ENCODE measurements at regions not wholly inside any gene's neighbourhood (a gene's known extent, or its start where the extent isn't known, plus 50 kb on each side); places are given as distances from the start of the nearest gene placed in this dataset.

- Mint-ChIP-seq H3K36me3 (ENCODE audit: low read depth) (no peaks in the 10 kb centered on the region), H3K27me3 (peaks cover 6% of the 10 kb centered on the region), H3K4me1 (no peaks in the 10 kb centered on the region), H3K9me3 (no peaks in the 10 kb centered on the region), H3K27ac (no peak overlapping the region), H3K4me3 (no peak overlapping the region)
- no peak for ATAC-seq (replicated peaks)
These were observed 251.9 kb downstream of the EIPR1 start for GRCh38 chr2:3125761-3126130.

GRCh38 chr2:3125001-3125760 lies 252.4 kb downstream of the EIPR1 start:
- no peak overlapping the region for H3K27ac Mint-ChIP-seq
- H3K9me3 Mint-ChIP-seq, result no peaks in the 10 kb centered on the region
- no peaks in the 10 kb centered on the region for H3K4me1 Mint-ChIP-seq
- ATAC-seq (replicated peaks), result no peak
- H3K4me3 Mint-ChIP-seq, result no peak overlapping the region
- no peaks in the 10 kb centered on the region for H3K27me3 Mint-ChIP-seq
- H3K36me3 Mint-ChIP-seq (ENCODE audit: low read depth), result no peaks in the 10 kb centered on the region

GRCh38 chr2:3122525-3122924 lies 255.1 kb downstream of the EIPR1 start:
- no peak for ATAC-seq (replicated peaks)
- Mint-ChIP-seq H3K36me3 (ENCODE audit: low read depth) (no peaks in the 10 kb centered on the region), H3K9me3 (no peaks in the 10 kb centered on the region), H3K27ac (no peak overlapping the region), H3K27me3 (no peaks in the 10 kb centered on the region), H3K4me1 (no peaks in the 10 kb centered on the region), H3K4me3 (no peak overlapping the region)

- H3K27me3 Mint-ChIP-seq, result no peaks in the 10 kb centered on the region
- H3K4me3 Mint-ChIP-seq, result no peak overlapping the region
- no peak for ATAC-seq (replicated peaks)
- H3K27ac Mint-ChIP-seq, result no peak overlapping the region
- no peaks in the 10 kb centered on the region for H3K36me3 Mint-ChIP-seq (ENCODE audit: low read depth)
- H3K4me1 Mint-ChIP-seq, result no peaks in the 10 kb centered on the region
- no peaks in the 10 kb centered on the region for H3K9me3 Mint-ChIP-seq
These were observed 256.0 kb downstream of the EIPR1 start for GRCh38 chr2:3121601-3122000.

GRCh38 chr2:3117650-3118216 lies 259.9 kb downstream of the EIPR1 start:
- Mint-ChIP-seq H3K4me1 (no peaks in the 10 kb centered on the region), H3K4me3 (no peak overlapping the region)
- no peak for ATAC-seq (replicated peaks)

GRCh38 chr2:3116371-3116770 lies 261.2 kb downstream of the EIPR1 start:
- Mint-ChIP-seq H3K4me1 (no peaks in the 10 kb centered on the region), H3K27ac (no peak overlapping the region), H3K36me3 (ENCODE audit: low read depth) (no peaks in the 10 kb centered on the region), H3K4me3 (no peak overlapping the region), H3K9me3 (no peaks in the 10 kb centered on the region), H3K27me3 (no peaks in the 10 kb centered on the region)
- ATAC-seq (replicated peaks), result no peak

More at GRCh38 chr2:3117650-3118216, 259.9 kb downstream of the EIPR1 start:
- no peaks in the 10 kb centered on the region for H3K36me3 Mint-ChIP-seq (ENCODE audit: low read depth)
- no peaks in the 10 kb centered on the region for H3K27me3 Mint-ChIP-seq
- no peak overlapping the region for H3K27ac Mint-ChIP-seq
- no peaks in the 10 kb centered on the region for H3K9me3 Mint-ChIP-seq

GRCh38 chr2:3115301-3116042 lies 262.1 kb downstream of the EIPR1 start:
- Mint-ChIP-seq H3K36me3 (ENCODE audit: low read depth) (no peaks in the 10 kb centered on the region), H3K27me3 (no peaks in the 10 kb centered on the region), H3K9me3 (no peaks in the 10 kb centered on the region), H3K4me3 (no peak overlapping the region), H3K27ac (no peak overlapping the region), H3K4me1 (no peaks in the 10 kb centered on the region)
- no peak for ATAC-seq (replicated peaks)

- H3K27ac Mint-ChIP-seq, result no peak overlapping the region
- H3K9me3 Mint-ChIP-seq, result no peaks in the 10 kb centered on the region
These were observed 263.0 kb downstream of the EIPR1 start for GRCh38 chr2:3114406-3115185.

GRCh38 chr2:3113769-3114168 lies 263.8 kb downstream of the EIPR1 start:
- no peaks in the 10 kb centered on the region for H3K36me3 Mint-ChIP-seq (ENCODE audit: low read depth)
- H3K4me3 Mint-ChIP-seq, result no peak overlapping the region
- no peaks in the 10 kb centered on the region for H3K4me1 Mint-ChIP-seq
- ATAC-seq (replicated peaks), result no peak
- no peak overlapping the region for H3K27ac Mint-ChIP-seq
- H3K9me3 Mint-ChIP-seq, result no peaks in the 10 kb centered on the region
- no peaks in the 10 kb centered on the region for H3K27me3 Mint-ChIP-seq

More at GRCh38 chr2:3114406-3115185, 263.0 kb downstream of the EIPR1 start:
- Mint-ChIP-seq H3K27me3 (no peaks in the 10 kb centered on the region), H3K36me3 (ENCODE audit: low read depth) (no peaks in the 10 kb centered on the region), H3K4me1 (no peaks in the 10 kb centered on the region), H3K4me3 (no peak overlapping the region)
- no peak for ATAC-seq (replicated peaks)

GRCh38 chr2:3113122-3113521 lies 264.5 kb downstream of the EIPR1 start:
- Mint-ChIP-seq H3K4me3 (no peak overlapping the region), H3K9me3 (no peaks in the 10 kb centered on the region), H3K27me3 (no peaks in the 10 kb centered on the region), H3K4me1 (no peaks in the 10 kb centered on the region), H3K36me3 (ENCODE audit: low read depth) (no peaks in the 10 kb centered on the region), H3K27ac (no peak overlapping the region)
- no peak for ATAC-seq (replicated peaks)

GRCh38 chr2:3112553-3112952 lies 265.1 kb downstream of the EIPR1 start:
- Mint-ChIP-seq H3K9me3 (no peaks in the 10 kb centered on the region), H3K4me1 (no peaks in the 10 kb centered on the region), H3K36me3 (ENCODE audit: low read depth) (no peaks in the 10 kb centered on the region), H3K4me3 (no peak overlapping the region), H3K27ac (no peak overlapping the region), H3K27me3 (no peaks in the 10 kb centered on the region)
- no peak for ATAC-seq (replicated peaks)

GRCh38 chr2:3112131-3112530 lies 265.5 kb downstream of the EIPR1 start:
- Mint-ChIP-seq H3K36me3 (ENCODE audit: low read depth) (no peaks in the 10 kb centered on the region), H3K9me3 (no peaks in the 10 kb centered on the region), H3K4me1 (no peaks in the 10 kb centered on the region), H3K27ac (no peak overlapping the region), H3K4me3 (no peak overlapping the region), H3K27me3 (no peaks in the 10 kb centered on the region)
- ATAC-seq (replicated peaks), result no peak

GRCh38 chr2:3110994-3111666 lies 266.5 kb downstream of the EIPR1 start:
- no peaks in the 10 kb centered on the region for H3K4me1 Mint-ChIP-seq
- no peak for ATAC-seq (replicated peaks)
- no peak overlapping the region for H3K27ac Mint-ChIP-seq
- H3K4me3 Mint-ChIP-seq, result no peak overlapping the region
- no peaks in the 10 kb centered on the region for H3K36me3 Mint-ChIP-seq (ENCODE audit: low read depth)
- no peaks in the 10 kb centered on the region for H3K9me3 Mint-ChIP-seq
- no peaks in the 10 kb centered on the region for H3K27me3 Mint-ChIP-seq

- Mint-ChIP-seq H3K27ac (no peak overlapping the region), H3K4me1 (no peaks in the 10 kb centered on the region), H3K27me3 (no peaks in the 10 kb centered on the region), H3K9me3 (no peaks in the 10 kb centered on the region), H3K36me3 (ENCODE audit: low read depth) (no peaks in the 10 kb centered on the region), H3K4me3 (no peak overlapping the region)
- no peak for ATAC-seq (replicated peaks)
These were observed 267.1 kb downstream of the EIPR1 start for GRCh38 chr2:3110555-3110954.

All from activated T-helper 17 cell treated with anti-CD3 and anti-CD28 coated beads, Interleukin-2, amount 50 U/mL, for 72 hours (primary cell).